IPS-18c (cell line): ENCODE measurements at regions not wholly inside any gene's neighbourhood (a gene's known extent, or its start where the extent isn't known, plus 50 kb on each side); places are given as distances from the start of the nearest gene placed in this dataset.
A peak's percentile ranks its signal among the peaks of the same experiment; 100 is the strongest.
"Not testable (repeated sequence)": the region's sequence is repeated elsewhere in the genome, so short reads cannot be mapped to it uniquely, and the experiment has no call there.

ENCODE experiments used
- H3K4me3 ChIP-seq: 2 replicates; pipeline ENCODE4 v1.7.0; 2013; ENCODE audit warnings: low read depth, mild to moderate bottlenecking, low read length, moderate library complexity; ENCODE audit not compliant: insufficient read depth
- H3K9me3 ChIP-seq: one replicate; pipeline ENCODE4 v1.6.1; 2013; ENCODE audit warnings: mild to moderate bottlenecking, low read length, moderate library complexity; ENCODE audit not compliant: control insufficient read depth, insufficient read depth

GRCh38 chr2:64732146-64732545, 78.4 kb upstream of the SERTAD2 start:
- Histone ChIP-seq H3K9me3 (no peaks in the 10 kb centered on the region), H3K4me3 (no peak overlapping the region)

GRCh38 chr2:64735504-64735903, 81.8 kb upstream of the SERTAD2 start:
- Histone ChIP-seq H3K4me3 (no peak overlapping the region), H3K9me3 (no peaks in the 10 kb centered on the region)

- Histone ChIP-seq H3K9me3 (no peaks in the 10 kb centered on the region), H3K4me3 (no peak overlapping the region)
These were observed 83.8 kb upstream of the SERTAD2 start for GRCh38 chr2:64737547-64737946.

- Histone ChIP-seq H3K9me3 (no peaks in the 10 kb centered on the region), H3K4me3 (no peak overlapping the region)
These were observed 84.3 kb upstream of the SERTAD2 start for GRCh38 chr2:64738026-64738425.

- Histone ChIP-seq H3K4me3 (no peak overlapping the region), H3K9me3 (no peaks in the 10 kb centered on the region)
These were observed 89.0 kb upstream of the SERTAD2 start for GRCh38 chr2:64742678-64743077.

- no peaks in the 10 kb centered on the region for H3K9me3 ChIP-seq
- H3K4me3 ChIP-seq: no peak overlapping the region
These were observed 90.1 kb upstream of the SERTAD2 start for GRCh38 chr2:64743739-64744330.

- no peak overlapping the region for H3K4me3 ChIP-seq
- no peaks in the 10 kb centered on the region for H3K9me3 ChIP-seq
These were observed 91.8 kb upstream of the SERTAD2 start for GRCh38 chr2:64745562-64745961.

- H3K4me3 ChIP-seq, H3K9me3 ChIP-seq: not testable (repeated sequence)
These were observed 94.0 kb upstream of the SERTAD2 start for GRCh38 chr2:64747690-64748091.

- H3K4me3 ChIP-seq: no peak overlapping the region
- H3K9me3 ChIP-seq: no peaks in the 10 kb centered on the region
These were observed 94.4 kb upstream of the SERTAD2 start for GRCh38 chr2:64748147-64748546.

GRCh38 chr2:64748561-64748960, 94.8 kb upstream of the SERTAD2 start:
- Histone ChIP-seq H3K4me3 (no peak overlapping the region), H3K9me3 (no peaks in the 10 kb centered on the region)

GRCh38 chr2:64749446-64749845, 95.7 kb upstream of the SERTAD2 start:
- Histone ChIP-seq H3K4me3 (peak overlapping the region; percentile 77; the same call in 1 of the 2 replicates), H3K9me3 (no peaks in the 10 kb centered on the region)

GRCh38 chr2:64750001-64750816, 96.5 kb upstream of the SERTAD2 start:
- H3K9me3 ChIP-seq: no peaks in the 10 kb centered on the region
- H3K4me3 ChIP-seq: peak overlapping the region; percentile 77

- peak overlapping the region; percentile 77 for H3K4me3 ChIP-seq
- no peaks in the 10 kb centered on the region for H3K9me3 ChIP-seq
These were observed 97.1 kb upstream of the SERTAD2 start for GRCh38 chr2:64750817-64751285.

GRCh38 chr2:64751286-64752260, 97.9 kb upstream of the SERTAD2 start:
- H3K9me3 ChIP-seq: no peaks in the 10 kb centered on the region
- H3K4me3 ChIP-seq: peak overlapping the region; percentile 93

GRCh38 chr2:64753399-64753798, 99.7 kb upstream of the SERTAD2 start:
- Histone ChIP-seq H3K4me3 (no peak overlapping the region), H3K9me3 (no peaks in the 10 kb centered on the region)

- H3K4me3 ChIP-seq: no peak overlapping the region
- H3K9me3 ChIP-seq: no peaks in the 10 kb centered on the region
These were observed 100.9 kb upstream of the SERTAD2 start for GRCh38 chr2:64754570-64754969.

- H3K9me3 ChIP-seq: no peaks in the 10 kb centered on the region
- H3K4me3 ChIP-seq: no peak overlapping the region
These were observed 103.4 kb upstream of the SERTAD2 start for GRCh38 chr2:64757126-64757525.
